GM12872 (cell line): ENCODE measurements at regions not wholly inside any gene's neighbourhood (a gene's known extent, or its start where the extent isn't known, plus 50 kb on each side); places are given as distances from the start of the nearest gene placed in this dataset.

ENCODE experiments used
- CTCF ChIP-seq: IDR thresholded peaks from 3 replicates; pipeline ENCODE4 v1.5.1; 2011; ENCODE audit warnings: low read depth, mild to moderate bottlenecking, low read length, moderate library complexity; ENCODE audit not compliant: insufficient read depth

- TF ChIP-seq CTCF = no peak
Observed at GRCh38 chr1:245091818-245092637, 62.8 kb upstream of the KIF26B start.

DNA sequence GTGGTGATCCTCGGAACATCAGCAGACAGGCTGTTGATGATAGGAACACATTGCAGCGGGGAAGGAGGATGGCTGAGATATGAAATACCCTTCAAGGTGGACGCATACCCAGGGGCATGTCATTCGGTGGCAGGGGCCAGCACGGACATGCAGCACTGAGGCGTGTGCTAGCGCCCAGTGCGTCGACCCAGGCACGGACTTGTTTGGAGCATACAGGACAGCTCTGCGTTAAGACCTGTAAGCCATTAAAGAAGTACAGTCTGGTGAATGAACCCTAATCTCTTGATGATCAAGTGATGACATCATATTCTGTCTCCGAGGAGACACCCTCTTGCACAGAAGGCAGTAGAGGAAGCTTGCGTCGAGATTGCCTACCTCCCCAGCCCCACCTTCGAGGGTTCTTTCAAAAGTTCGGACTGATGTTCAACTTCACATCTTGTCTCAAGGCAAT, 63.6 kb upstream of the KIF26B start:
- TF ChIP-seq CTCF = no peak

GRCh38 chr1:245090491-245091090, 64.2 kb upstream of the KIF26B start:
- TF ChIP-seq CTCF = no peak

DNA sequence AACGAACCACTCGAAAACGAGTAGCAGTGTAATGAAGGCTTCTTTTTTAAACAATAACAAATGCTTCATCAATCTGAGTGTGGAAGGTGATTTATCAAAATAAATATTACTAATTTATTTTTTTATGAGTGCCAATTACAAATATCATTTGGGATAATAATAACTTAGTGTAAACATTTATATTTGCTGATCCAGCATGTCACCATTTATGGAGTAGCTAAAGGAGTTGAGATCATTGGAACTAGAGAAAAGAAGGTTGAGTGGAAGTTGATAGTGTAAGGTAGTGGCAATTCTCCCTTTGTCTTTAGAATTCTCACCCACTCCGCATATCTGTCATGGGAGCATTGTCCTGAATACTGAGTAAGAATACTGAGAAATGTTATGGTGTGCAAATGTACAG, 67.1 kb upstream of the KIF26B start:
- no peak for TF ChIP-seq CTCF

GRCh38 chr1:245086389-245086969, 68.3 kb upstream of the KIF26B start:
- no peak for TF ChIP-seq CTCF

DNA sequence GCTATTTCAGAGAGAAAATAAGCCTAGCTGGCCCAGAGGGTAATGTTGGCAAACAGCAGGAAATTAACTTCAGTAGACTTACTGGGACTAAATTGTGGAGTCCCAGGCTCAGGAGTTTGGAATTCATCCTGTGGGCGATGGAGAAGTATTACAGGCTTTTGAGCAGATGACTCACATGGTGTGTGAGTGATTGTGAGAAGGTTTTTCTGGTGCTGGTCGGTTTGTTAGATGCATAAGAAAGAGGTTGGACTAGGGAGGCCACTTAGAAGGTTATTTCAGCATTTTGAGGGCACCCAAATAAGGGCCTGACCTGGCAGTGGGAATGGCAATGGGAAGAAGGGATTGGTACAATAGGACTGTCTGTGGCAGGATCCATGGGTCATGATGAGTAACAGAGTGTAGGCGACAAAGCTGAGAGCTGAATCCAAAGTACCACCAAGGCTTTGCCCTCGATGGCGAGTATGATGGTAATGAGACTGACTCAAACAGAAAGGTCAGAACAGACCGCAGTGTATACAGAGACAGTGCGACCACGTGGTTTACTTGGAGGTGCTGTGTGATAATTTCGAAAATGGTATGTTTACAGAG, 69.2 kb upstream of the KIF26B start:
- TF ChIP-seq CTCF = no peak

GRCh38 chr1:245084551-245084950, 70.2 kb upstream of the KIF26B start:
- no peak for TF ChIP-seq CTCF
